ENCODE measurements at regions not wholly inside any gene's neighbourhood (a gene's known extent, or its start where the extent isn't known, plus 50 kb on each side); places are given as distances from the start of the nearest gene placed in this dataset.

DNA sequence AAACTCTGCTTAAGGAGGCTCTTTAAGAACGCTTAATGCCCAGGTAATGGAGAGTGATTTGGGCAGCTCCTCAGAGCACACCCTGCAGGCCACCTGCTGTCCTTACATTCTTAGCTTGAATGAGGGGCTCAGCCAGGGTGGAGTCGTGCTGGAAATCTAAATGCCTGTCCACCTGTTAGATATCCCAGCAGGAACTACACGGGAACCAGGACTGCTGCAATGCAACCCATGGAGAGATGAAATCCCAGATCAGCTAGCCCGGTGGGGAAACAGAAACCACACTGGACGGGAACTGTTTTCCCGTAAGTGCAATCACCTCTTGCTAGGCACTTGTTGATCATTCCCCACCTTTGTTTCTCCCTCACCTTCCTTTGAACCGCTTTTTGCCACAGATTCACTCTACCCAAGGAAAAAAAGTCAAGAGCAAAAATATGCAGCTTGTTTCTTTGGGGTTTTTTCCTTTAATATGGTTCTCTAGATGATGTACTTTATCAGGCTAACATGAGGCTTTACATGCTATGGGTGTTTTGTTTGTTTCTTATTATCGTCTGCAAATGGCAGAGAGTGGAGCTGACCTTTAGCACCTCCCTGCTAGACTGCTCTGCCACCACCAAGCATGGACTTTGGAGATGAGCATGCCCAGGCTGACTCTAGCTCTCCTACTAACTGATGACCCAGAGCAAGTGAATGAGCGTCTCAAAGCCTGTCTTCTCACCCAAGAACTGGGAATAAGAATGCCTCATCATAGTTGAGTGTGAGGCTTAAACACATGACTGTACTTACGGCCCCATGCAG is 125.9 kb upstream of the TNFAIP3 start:
- Histone ChIP-seq H3K36me3 (ENCODE audit: low read depth, missing control alignments) (no peaks in the 10 kb centered on the region), H3K27ac (no peak overlapping the region), H3K27me3 (no peaks in the 10 kb centered on the region), H3K9me3 (no peaks in the 10 kb centered on the region), H3K4me1 (peaks cover 5% of the 10 kb centered on the region), H3K4me3 (no peak overlapping the region)
- TF ChIP-seq POLR2A (IDR thresholded peaks at IDR 0.05) = no peak
- TF ChIP-seq, protein P1, sequence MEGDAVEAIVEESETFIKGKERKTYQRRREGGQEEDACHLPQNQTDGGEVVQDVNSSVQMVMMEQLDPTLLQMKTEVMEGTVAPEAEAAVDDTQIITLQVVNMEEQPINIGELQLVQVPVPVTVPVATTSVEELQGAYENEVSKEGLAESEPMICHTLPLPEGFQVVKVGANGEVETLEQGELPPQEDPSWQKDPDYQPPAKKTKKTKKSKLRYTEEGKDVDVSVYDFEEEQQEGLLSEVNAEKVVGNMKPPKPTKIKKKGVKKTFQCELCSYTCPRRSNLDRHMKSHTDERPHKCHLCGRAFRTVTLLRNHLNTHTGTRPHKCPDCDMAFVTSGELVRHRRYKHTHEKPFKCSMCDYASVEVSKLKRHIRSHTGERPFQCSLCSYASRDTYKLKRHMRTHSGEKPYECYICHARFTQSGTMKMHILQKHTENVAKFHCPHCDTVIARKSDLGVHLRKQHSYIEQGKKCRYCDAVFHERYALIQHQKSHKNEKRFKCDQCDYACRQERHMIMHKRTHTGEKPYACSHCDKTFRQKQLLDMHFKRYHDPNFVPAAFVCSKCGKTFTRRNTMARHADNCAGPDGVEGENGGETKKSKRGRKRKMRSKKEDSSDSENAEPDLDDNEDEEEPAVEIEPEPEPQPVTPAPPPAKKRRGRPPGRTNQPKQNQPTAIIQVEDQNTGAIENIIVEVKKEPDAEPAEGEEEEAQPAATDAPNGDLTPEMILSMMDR (IDR thresholded peaks at IDR 0.05) = no peak
- DNase-seq = no peak
- intact Hi-C loops (cut with DNase I; ENCODE audit: low total_unique reads) = no loop called here
- 85 to 87% methylated on average over 10 of the region's 10 CpGs for WGBS, 2 donors

DNA sequence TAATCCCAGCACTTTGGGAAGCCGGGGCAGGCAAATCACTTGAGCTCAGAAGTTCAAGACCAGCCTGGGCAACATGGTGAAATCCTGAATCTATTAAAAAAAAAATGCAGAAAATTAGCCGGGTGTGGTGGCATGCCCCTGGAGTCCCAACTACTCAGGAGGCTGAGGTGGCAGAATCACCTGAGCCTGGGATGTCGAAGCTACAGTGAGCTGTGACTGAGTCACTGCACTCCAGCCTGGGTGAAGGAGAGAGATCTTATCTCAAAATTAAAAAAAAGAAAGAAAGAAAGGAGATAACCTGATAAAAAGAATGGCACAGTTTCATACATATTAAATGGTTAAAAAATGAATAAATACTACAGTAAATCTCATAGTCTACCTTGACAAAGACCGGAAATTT is 123.6 kb upstream of the TNFAIP3 start:
- Histone ChIP-seq H3K4me3 (no peak overlapping the region), H3K36me3 (ENCODE audit: low read depth, missing control alignments) (no peaks in the 10 kb centered on the region), H3K4me1 (no peaks in the 10 kb centered on the region), H3K9me3 (no peaks in the 10 kb centered on the region), H3K27me3 (no peaks in the 10 kb centered on the region), H3K27ac (no peak overlapping the region)
- WGBS, 2 donors = 96 to 98% methylated on average over 4 of the region's 4 CpGs
- TF ChIP-seq POLR2A (IDR thresholded peaks at IDR 0.05) = no peak
- TF ChIP-seq, protein P1 (IDR thresholded peaks at IDR 0.05) = no peak
- DNase-seq = no peak
- intact Hi-C loops (cut with DNase I; ENCODE audit: low total_unique reads) = no loop called here

DNA sequence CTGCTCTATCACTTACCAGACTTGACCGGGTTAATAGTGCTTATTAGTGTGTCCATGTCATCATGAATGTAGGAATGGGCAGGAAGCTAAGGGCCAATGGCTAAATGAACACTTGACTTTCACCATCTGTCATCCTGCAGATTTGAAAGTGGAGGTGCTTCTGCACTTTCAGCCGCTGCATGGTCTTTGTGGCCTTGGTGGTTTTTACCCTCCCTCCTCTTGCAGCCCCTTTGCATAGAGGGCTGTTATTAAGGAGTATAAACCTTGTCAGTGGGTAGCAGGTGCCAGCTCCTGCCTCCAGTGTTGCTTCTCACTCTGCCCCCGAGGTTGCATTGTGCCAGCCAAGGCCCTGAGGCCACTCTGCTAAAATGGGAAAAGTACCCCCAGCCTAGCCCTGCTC is 122.2 kb upstream of the TNFAIP3 start:
- H3K27me3 ChIP-seq = no peaks in the 10 kb centered on the region
- WGBS, 2 donors = 85 to 93% methylated on average over 3 of the region's 3 CpGs
- H3K4me1 ChIP-seq = no peaks in the 10 kb centered on the region
- TF ChIP-seq, protein P1 (IDR thresholded peaks at IDR 0.05) = no peak
- TF ChIP-seq POLR2A (IDR thresholded peaks at IDR 0.05) = no peak
- intact Hi-C loops (cut with DNase I; ENCODE audit: low total_unique reads) = no loop called here
- no peaks in the 10 kb centered on the region for H3K36me3 ChIP-seq (ENCODE audit: low read depth, missing control alignments)
- H3K4me3 ChIP-seq = no peak overlapping the region
- DNase-seq = no peak
- H3K27ac ChIP-seq = no peak overlapping the region
- no peaks in the 10 kb centered on the region for H3K9me3 ChIP-seq

DNA sequence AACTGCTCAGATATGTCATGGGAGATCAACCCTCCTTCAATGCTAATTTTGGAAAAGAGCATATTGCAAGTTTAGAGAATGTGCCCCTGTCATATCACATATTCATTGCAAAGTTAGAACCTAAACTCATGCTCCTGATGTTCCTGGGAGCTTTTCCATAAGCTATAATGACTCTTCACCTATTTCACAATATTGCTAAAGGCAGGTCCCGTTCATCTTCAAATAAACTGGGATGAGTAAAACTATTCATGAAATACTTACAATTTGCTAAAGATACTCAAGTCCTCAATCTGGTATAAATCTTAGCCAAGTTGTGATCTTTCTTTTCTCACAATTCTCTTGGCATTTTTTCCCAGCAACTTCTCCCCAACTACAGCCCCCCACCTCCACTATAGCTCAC is 121.7 kb upstream of the TNFAIP3 start:
- WGBS, 2 donors = 76 to 96% methylated on average over 1 of the region's 1 CpG

More for the DNA sequence above, 121.7 kb upstream of the TNFAIP3 start:
- no peak overlapping the region for H3K27ac ChIP-seq
- no peaks in the 10 kb centered on the region for H3K36me3 ChIP-seq (ENCODE audit: low read depth, missing control alignments)
- no peak for DNase-seq
- intact Hi-C loops (cut with DNase I; ENCODE audit: low total_unique reads) = no loop called here
- no peaks in the 10 kb centered on the region for H3K4me1 ChIP-seq
- no peaks in the 10 kb centered on the region for H3K27me3 ChIP-seq
- no peak overlapping the region for H3K4me3 ChIP-seq
- H3K9me3 ChIP-seq = no peaks in the 10 kb centered on the region
- no peak for TF ChIP-seq POLR2A (IDR thresholded peaks at IDR 0.05)
- TF ChIP-seq, protein P1 (IDR thresholded peaks at IDR 0.05) = no peak
